Gastrocnemius medialis (tissue), 4 donors: ENCODE measurements at regions not wholly inside any gene's neighbourhood (a gene's known extent, or its start where the extent isn't known, plus 50 kb on each side); places are given as distances from the start of the nearest gene placed in this dataset.

Experiments
- POLR2A ChIP-seq, 2 donors: fragments of 450-650 bp; IDR thresholded peaks; one replicate each; pipeline ENCODE4 v1.6.1; 2017; ENCODE audit warnings: antibody characterized with exemption in 2 of 2, mild to moderate bottlenecking in 2 of 2, moderate library complexity in 2 of 2
- TF ChIP-seq, protein P1 (sequence below), 5 experiments: fragments of 450-650 bp in 3 of 5; fragments of 200-600 bp in 2 of 5; sonication (generic) in 2 of 5; IDR thresholded peaks in 4 of 5; conservative IDR thresholded peaks in 1 of 5; 1 replicate in 4 of 5; 2 replicates in 1 of 5; pipeline ENCODE4 v1.5.1; 2016 to 2019; ENCODE audit warnings: antibody characterized with exemption in 5 of 5, mild to moderate bottlenecking in 3 of 5, moderate library complexity in 3 of 5

GRCh38 chr10:29734962-29735627 is 100.3 kb upstream of the SVIL start:
- TF ChIP-seq, protein P1, sequence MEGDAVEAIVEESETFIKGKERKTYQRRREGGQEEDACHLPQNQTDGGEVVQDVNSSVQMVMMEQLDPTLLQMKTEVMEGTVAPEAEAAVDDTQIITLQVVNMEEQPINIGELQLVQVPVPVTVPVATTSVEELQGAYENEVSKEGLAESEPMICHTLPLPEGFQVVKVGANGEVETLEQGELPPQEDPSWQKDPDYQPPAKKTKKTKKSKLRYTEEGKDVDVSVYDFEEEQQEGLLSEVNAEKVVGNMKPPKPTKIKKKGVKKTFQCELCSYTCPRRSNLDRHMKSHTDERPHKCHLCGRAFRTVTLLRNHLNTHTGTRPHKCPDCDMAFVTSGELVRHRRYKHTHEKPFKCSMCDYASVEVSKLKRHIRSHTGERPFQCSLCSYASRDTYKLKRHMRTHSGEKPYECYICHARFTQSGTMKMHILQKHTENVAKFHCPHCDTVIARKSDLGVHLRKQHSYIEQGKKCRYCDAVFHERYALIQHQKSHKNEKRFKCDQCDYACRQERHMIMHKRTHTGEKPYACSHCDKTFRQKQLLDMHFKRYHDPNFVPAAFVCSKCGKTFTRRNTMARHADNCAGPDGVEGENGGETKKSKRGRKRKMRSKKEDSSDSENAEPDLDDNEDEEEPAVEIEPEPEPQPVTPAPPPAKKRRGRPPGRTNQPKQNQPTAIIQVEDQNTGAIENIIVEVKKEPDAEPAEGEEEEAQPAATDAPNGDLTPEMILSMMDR (IDR thresholded peaks at IDR 0.05 in 4 of 5, conservative IDR thresholded peaks at IDR 0.05 in 1 of 5): no peak
- TF ChIP-seq POLR2A (IDR thresholded peaks at IDR 0.05): peak in 1 of 2 donors; percentile 32
